WTC11 (cell line): ENCODE measurements at regions not wholly inside any gene's neighbourhood (a gene's known extent, or its start where the extent isn't known, plus 50 kb on each side); places are given as distances from the start of the nearest gene placed in this dataset.

Experiments
- ATAC-seq: fragments of 200-7000 bp; cut with Tn5 transposase; 2 replicates; pipeline ENCODE4 v1.10.0; 2021; ENCODE audit warnings: mild to moderate bottlenecking, moderate library complexity
- CTCF ChIA-PET: fragments of 300-600 bp; sonication (Branson Sonifier 250); formaldehyde crosslinking; loops from one replicate; lab custom pipeline; 2021; ENCODE audit warnings: antibody characterized with exemption; lab: Charles Lee
- POLR2A ChIA-PET: fragments of 350-600 bp; sonication (Branson Sonifier 250); formaldehyde crosslinking; loops from one replicate; lab custom pipeline; 2021; ENCODE audit warnings: antibody characterized with exemption; lab: Charles Lee
- DNase-seq: peaks from one replicate; pipeline ENCODE4 v3.0.0; 2021; ENCODE audit warnings: low spot score
- H3K27ac Mint-ChIP-seq: 2 replicates; pipeline ENCODE4 v1.8.0; 2021; ENCODE audit warnings: mixed read lengths
- H3K27me3 Mint-ChIP-seq: 2 replicates; pipeline ENCODE4 v1.8.0; 2021; ENCODE audit warnings: low read depth, mild to moderate bottlenecking, moderate library complexity, mixed read lengths
- H3K36me3 Mint-ChIP-seq: 2 replicates; pipeline ENCODE4 v1.8.0; 2021; ENCODE audit warnings: mixed read lengths
- H3K4me1 Mint-ChIP-seq: 2 replicates; pipeline ENCODE4 v1.8.0; 2022; ENCODE audit warnings: mixed read lengths
- H3K4me3 Mint-ChIP-seq: 2 replicates; pipeline ENCODE4 v1.8.0; 2021; ENCODE audit warnings: mild to moderate bottlenecking, moderate library complexity, mixed read lengths
- H3K9me3 Mint-ChIP-seq: 2 replicates; pipeline ENCODE4 v1.8.0; 2021; ENCODE audit warnings: mixed read lengths
- FOXK1 ChIP-seq: sonication (generic); formaldehyde crosslinking; IDR thresholded peaks from 2 replicates; pipeline ENCODE4 v1.8.0; 2022; ENCODE audit warnings: mild to moderate bottlenecking, moderate library complexity, missing genetic modification reagents
- HMGA2 ChIP-seq: fragments of 250-450 bp; sonication (Bioruptor Pico); IDR thresholded peaks from 2 replicates; pipeline ENCODE4 v1.4.0; 2021; ENCODE audit warnings: mild to moderate bottlenecking, moderate library complexity
- JUN ChIP-seq: sonication (generic); formaldehyde crosslinking; IDR thresholded peaks from 2 replicates; pipeline ENCODE4 v1.8.0; 2023; ENCODE audit warnings: mild to moderate bottlenecking, missing genetic modification reagents
- MYBL2 ChIP-seq: sonication (generic); formaldehyde crosslinking; IDR thresholded peaks from 2 replicates; pipeline ENCODE4 v1.8.1; 2023; ENCODE audit warnings: mild to moderate bottlenecking, moderate library complexity, missing genetic modification reagents
- RELA ChIP-seq: sonication (generic); formaldehyde crosslinking; IDR thresholded peaks from 2 replicates; pipeline ENCODE4 v1.8.1; 2022; ENCODE audit warnings: missing genetic modification reagents, mild to moderate bottlenecking, borderline replicate concordance
- RORB ChIP-seq: fragments of 250-450 bp; sonication (Bioruptor Pico); IDR thresholded peaks from 2 replicates; pipeline ENCODE4 v1.9.0; 2021; ENCODE audit warnings: mild to moderate bottlenecking
- SOX15 ChIP-seq: fragments of 250-450 bp; sonication (Bioruptor Pico); IDR thresholded peaks from 2 replicates; pipeline ENCODE4 v1.9.0; 2021; ENCODE audit warnings: mild to moderate bottlenecking
- USF1 ChIP-seq: sonication (generic); formaldehyde crosslinking; IDR thresholded peaks from 2 replicates; pipeline ENCODE4 v1.8.0; 2022; ENCODE audit warnings: mild to moderate bottlenecking, missing genetic modification reagents
- ZNF219 ChIP-seq: sonication (generic); formaldehyde crosslinking; IDR thresholded peaks from 2 replicates; pipeline ENCODE4 v1.8.0; 2023; ENCODE audit warnings: missing genetic modification reagents, mild to moderate bottlenecking, borderline replicate concordance
- TF ChIP-seq, protein P1 (sequence below): fragments of 250-450 bp; sonication (Bioruptor Pico); IDR thresholded peaks from 2 replicates; pipeline ENCODE4 v1.9.0; 2021; ENCODE audit warnings: mild to moderate bottlenecking, borderline replicate concordance
- TF ChIP-seq, protein P2 (sequence below): sonication (generic); formaldehyde crosslinking; IDR thresholded peaks from 2 replicates; pipeline ENCODE4 v1.8.1; 2022; ENCODE audit warnings: mild to moderate bottlenecking, missing genetic modification reagents, moderate library complexity, borderline replicate concordance
- TF ChIP-seq, protein P3 (sequence below): sonication (generic); formaldehyde crosslinking; IDR thresholded peaks from 2 replicates; pipeline ENCODE4 v1.8.0; 2022; ENCODE audit warnings: missing genetic modification reagents
- TF ChIP-seq, protein P4 (sequence below): fragments of 250-450 bp; sonication (Bioruptor Pico); conservative IDR thresholded peaks from 2 replicates; pipeline ENCODE4 v1.9.0; 2021; ENCODE audit warnings: mild to moderate bottlenecking
- TF ChIP-seq, protein P5 (sequence below): fragments of 200-600 bp; IDR thresholded peaks from 2 replicates; pipeline ENCODE4 v1.8.0; 2022; ENCODE audit warnings: antibody characterized with exemption
- TF ChIP-seq, protein P6 (sequence below): sonication (generic); formaldehyde crosslinking; IDR thresholded peaks from 2 replicates; pipeline ENCODE4 v1.8.1; 2023; ENCODE audit warnings: mild to moderate bottlenecking, missing genetic modification reagents, borderline replicate concordance

DNA sequence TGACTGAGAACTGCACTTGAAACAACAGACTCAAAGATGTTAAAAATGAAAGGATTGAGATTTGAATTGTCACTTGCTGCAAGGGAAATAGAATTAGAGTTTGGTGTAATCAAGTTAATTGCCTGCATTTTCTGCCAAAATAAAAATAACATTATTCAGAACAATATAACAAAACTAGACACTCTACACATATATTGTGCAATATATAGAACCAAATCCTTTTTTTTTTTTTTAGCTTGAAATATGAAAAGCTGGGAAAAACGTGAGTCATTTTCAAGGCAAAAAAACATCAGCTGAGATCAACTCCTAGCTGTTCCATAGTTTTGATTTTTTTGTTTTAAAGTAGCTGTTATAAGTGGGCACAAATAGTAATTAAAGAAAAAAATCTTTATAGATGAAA, 561.5 kb downstream of the DNAJB9 start:
- no peak for ATAC-seq
- peaks cover 18% of the 10 kb centered on the region for H3K36me3 Mint-ChIP-seq
- no peak overlapping the region for H3K4me3 Mint-ChIP-seq
- peaks cover 36% of the 10 kb centered on the region for H3K4me1 Mint-ChIP-seq
- H3K27me3 Mint-ChIP-seq: no peaks in the 10 kb centered on the region
- TF ChIP-seq, protein P1, sequence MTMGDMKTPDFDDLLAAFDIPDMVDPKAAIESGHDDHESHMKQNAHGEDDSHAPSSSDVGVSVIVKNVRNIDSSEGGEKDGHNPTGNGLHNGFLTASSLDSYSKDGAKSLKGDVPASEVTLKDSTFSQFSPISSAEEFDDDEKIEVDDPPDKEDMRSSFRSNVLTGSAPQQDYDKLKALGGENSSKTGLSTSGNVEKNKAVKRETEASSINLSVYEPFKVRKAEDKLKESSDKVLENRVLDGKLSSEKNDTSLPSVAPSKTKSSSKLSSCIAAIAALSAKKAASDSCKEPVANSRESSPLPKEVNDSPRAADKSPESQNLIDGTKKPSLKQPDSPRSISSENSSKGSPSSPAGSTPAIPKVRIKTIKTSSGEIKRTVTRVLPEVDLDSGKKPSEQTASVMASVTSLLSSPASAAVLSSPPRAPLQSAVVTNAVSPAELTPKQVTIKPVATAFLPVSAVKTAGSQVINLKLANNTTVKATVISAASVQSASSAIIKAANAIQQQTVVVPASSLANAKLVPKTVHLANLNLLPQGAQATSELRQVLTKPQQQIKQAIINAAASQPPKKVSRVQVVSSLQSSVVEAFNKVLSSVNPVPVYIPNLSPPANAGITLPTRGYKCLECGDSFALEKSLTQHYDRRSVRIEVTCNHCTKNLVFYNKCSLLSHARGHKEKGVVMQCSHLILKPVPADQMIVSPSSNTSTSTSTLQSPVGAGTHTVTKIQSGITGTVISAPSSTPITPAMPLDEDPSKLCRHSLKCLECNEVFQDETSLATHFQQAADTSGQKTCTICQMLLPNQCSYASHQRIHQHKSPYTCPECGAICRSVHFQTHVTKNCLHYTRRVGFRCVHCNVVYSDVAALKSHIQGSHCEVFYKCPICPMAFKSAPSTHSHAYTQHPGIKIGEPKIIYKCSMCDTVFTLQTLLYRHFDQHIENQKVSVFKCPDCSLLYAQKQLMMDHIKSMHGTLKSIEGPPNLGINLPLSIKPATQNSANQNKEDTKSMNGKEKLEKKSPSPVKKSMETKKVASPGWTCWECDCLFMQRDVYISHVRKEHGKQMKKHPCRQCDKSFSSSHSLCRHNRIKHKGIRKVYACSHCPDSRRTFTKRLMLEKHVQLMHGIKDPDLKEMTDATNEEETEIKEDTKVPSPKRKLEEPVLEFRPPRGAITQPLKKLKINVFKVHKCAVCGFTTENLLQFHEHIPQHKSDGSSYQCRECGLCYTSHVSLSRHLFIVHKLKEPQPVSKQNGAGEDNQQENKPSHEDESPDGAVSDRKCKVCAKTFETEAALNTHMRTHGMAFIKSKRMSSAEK (CRISPR knock-in tag): no peak
- TF ChIP-seq, protein P2, sequence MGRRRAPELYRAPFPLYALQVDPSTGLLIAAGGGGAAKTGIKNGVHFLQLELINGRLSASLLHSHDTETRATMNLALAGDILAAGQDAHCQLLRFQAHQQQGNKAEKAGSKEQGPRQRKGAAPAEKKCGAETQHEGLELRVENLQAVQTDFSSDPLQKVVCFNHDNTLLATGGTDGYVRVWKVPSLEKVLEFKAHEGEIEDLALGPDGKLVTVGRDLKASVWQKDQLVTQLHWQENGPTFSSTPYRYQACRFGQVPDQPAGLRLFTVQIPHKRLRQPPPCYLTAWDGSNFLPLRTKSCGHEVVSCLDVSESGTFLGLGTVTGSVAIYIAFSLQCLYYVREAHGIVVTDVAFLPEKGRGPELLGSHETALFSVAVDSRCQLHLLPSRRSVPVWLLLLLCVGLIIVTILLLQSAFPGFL (CRISPR knock-in tag): no peak
- TF ChIP-seq, protein P3, sequence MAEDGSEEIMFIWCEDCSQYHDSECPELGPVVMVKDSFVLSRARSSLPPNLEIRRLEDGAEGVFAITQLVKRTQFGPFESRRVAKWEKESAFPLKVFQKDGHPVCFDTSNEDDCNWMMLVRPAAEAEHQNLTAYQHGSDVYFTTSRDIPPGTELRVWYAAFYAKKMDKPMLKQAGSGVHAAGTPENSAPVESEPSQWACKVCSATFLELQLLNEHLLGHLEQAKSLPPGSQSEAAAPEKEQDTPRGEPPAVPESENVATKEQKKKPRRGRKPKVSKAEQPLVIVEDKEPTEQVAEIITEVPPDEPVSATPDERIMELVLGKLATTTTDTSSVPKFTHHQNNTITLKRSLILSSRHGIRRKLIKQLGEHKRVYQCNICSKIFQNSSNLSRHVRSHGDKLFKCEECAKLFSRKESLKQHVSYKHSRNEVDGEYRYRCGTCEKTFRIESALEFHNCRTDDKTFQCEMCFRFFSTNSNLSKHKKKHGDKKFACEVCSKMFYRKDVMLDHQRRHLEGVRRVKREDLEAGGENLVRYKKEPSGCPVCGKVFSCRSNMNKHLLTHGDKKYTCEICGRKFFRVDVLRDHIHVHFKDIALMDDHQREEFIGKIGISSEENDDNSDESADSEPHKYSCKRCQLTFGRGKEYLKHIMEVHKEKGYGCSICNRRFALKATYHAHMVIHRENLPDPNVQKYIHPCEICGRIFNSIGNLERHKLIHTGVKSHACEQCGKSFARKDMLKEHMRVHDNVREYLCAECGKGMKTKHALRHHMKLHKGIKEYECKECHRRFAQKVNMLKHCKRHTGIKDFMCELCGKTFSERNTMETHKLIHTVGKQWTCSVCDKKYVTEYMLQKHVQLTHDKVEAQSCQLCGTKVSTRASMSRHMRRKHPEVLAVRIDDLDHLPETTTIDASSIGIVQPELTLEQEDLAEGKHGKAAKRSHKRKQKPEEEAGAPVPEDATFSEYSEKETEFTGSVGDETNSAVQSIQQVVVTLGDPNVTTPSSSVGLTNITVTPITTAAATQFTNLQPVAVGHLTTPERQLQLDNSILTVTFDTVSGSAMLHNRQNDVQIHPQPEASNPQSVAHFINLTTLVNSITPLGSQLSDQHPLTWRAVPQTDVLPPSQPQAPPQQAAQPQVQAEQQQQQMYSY (CRISPR knock-in tag): no peak
- TF ChIP-seq MYBL2 (no peak), RORB (no peak)
- TF ChIP-seq, protein P4, sequence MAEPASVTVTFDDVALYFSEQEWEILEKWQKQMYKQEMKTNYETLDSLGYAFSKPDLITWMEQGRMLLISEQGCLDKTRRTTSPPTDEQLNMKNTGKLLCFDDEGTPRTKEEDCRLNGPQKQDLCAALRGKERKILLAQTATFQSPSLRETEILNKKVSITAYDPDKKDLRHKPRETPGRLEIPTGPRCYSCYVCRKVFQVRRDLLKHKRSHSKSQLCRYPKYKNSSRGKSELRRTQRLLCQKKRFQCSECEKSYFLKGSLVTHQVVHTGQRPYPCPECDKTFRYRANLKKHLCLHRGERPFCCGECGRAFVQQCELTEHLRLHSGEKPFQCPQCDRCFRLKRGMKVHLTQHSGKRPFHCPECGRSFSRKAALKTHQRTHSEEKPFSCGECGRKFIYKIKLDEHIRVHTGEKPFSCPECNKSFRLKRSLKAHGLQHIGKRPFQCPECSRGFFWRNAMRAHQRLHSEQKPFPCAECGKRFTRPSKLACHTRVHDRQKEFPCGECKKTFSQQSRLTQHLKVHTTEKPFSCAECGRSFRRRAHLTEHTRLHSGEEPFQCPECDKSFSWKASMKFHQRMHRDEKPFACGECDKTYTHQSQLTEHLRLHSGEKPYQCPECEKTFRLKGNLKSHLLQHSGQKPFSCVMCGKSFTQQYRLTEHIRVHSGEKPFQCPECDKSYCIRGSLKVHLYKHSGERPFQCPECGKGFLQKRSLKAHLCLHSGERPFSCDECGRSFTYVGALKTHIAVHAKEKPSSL (CRISPR knock-in tag): no peak
- TF ChIP-seq, all 79 proteins: peak for 0
- peaks cover 30% of the 10 kb centered on the region for H3K9me3 Mint-ChIP-seq
- DNase-seq: no peak
- ChIA-PET POLR2A (no interaction called here), CTCF (no interaction called here)
- H3K27ac Mint-ChIP-seq: peak overlapping the region; percentile 89

GRCh38 chr7:109136893-109137292, 567.2 kb downstream of the DNAJB9 start:
- POLR2A ChIA-PET: no interaction called here
- CTCF ChIA-PET: no interaction called here

GRCh38 chr7:109154748-109155147, 585.1 kb downstream of the DNAJB9 start:
- DNase-seq (no peak), ATAC-seq (no peak)
- Mint-ChIP-seq H3K36me3 (no peaks in the 10 kb centered on the region; the same call in 1 of the 2 replicates), H3K9me3 (peaks cover 16% of the 10 kb centered on the region), H3K4me3 (no peak overlapping the region), H3K4me1 (no peaks in the 10 kb centered on the region; the same call in 1 of the 2 replicates), H3K27me3 (no peaks in the 10 kb centered on the region), H3K27ac (no peak overlapping the region)
- ChIA-PET POLR2A (no interaction called here), CTCF (no interaction called here)
- TF ChIP-seq USF1 (CRISPR knock-in tag) (no peak), ZNF219 (CRISPR knock-in tag) (no peak), FOXK1 (CRISPR knock-in tag) (no peak), HMGA2 (CRISPR knock-in tag) (no peak), RELA (CRISPR knock-in tag) (no peak)
- TF ChIP-seq, protein P5, sequence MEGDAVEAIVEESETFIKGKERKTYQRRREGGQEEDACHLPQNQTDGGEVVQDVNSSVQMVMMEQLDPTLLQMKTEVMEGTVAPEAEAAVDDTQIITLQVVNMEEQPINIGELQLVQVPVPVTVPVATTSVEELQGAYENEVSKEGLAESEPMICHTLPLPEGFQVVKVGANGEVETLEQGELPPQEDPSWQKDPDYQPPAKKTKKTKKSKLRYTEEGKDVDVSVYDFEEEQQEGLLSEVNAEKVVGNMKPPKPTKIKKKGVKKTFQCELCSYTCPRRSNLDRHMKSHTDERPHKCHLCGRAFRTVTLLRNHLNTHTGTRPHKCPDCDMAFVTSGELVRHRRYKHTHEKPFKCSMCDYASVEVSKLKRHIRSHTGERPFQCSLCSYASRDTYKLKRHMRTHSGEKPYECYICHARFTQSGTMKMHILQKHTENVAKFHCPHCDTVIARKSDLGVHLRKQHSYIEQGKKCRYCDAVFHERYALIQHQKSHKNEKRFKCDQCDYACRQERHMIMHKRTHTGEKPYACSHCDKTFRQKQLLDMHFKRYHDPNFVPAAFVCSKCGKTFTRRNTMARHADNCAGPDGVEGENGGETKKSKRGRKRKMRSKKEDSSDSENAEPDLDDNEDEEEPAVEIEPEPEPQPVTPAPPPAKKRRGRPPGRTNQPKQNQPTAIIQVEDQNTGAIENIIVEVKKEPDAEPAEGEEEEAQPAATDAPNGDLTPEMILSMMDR: no peak
- TF ChIP-seq, protein P6, sequence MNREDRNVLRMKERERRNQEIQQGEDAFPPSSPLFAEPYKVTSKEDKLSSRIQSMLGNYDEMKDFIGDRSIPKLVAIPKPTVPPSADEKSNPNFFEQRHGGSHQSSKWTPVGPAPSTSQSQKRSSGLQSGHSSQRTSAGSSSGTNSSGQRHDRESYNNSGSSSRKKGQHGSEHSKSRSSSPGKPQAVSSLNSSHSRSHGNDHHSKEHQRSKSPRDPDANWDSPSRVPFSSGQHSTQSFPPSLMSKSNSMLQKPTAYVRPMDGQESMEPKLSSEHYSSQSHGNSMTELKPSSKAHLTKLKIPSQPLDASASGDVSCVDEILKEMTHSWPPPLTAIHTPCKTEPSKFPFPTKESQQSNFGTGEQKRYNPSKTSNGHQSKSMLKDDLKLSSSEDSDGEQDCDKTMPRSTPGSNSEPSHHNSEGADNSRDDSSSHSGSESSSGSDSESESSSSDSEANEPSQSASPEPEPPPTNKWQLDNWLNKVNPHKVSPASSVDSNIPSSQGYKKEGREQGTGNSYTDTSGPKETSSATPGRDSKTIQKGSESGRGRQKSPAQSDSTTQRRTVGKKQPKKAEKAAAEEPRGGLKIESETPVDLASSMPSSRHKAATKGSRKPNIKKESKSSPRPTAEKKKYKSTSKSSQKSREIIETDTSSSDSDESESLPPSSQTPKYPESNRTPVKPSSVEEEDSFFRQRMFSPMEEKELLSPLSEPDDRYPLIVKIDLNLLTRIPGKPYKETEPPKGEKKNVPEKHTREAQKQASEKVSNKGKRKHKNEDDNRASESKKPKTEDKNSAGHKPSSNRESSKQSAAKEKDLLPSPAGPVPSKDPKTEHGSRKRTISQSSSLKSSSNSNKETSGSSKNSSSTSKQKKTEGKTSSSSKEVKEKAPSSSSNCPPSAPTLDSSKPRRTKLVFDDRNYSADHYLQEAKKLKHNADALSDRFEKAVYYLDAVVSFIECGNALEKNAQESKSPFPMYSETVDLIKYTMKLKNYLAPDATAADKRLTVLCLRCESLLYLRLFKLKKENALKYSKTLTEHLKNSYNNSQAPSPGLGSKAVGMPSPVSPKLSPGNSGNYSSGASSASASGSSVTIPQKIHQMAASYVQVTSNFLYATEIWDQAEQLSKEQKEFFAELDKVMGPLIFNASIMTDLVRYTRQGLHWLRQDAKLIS (CRISPR knock-in tag): no peak

More at GRCh38 chr7:109136893-109137292, 567.2 kb downstream of the DNAJB9 start:
- H3K36me3 Mint-ChIP-seq: peaks cover 18% of the 10 kb centered on the region
- no peak overlapping the region for H3K4me3 Mint-ChIP-seq
- H3K27ac Mint-ChIP-seq: no peak overlapping the region
- no peaks in the 10 kb centered on the region for H3K4me1 Mint-ChIP-seq
- H3K9me3 Mint-ChIP-seq: peaks cover 30% of the 10 kb centered on the region
- H3K27me3 Mint-ChIP-seq: no peaks in the 10 kb centered on the region
- TF ChIP-seq FOXK1 (CRISPR knock-in tag): no peak
- no peak for TF ChIP-seq JUN
- TF ChIP-seq SOX15 (CRISPR knock-in tag): no peak
- DNase-seq: no peak
- no peak for ATAC-seq
